Hematopoietic multipotent progenitor cell (in vitro differentiated cells): ENCODE measurements at regions not wholly inside any gene's neighbourhood (a gene's known extent, or its start where the extent isn't known, plus 50 kb on each side); places are given as distances from the start of the nearest gene placed in this dataset.

Experiments used
- DNase-seq, 3 donors: peaks; one replicate each; pipeline ENCODE4 v3.0.0-alpha.2; 2011 to 2015; ENCODE audit warnings: low read depth in 2 of 3, low spot score in 2 of 3

- DNase-seq = no peak
These were observed 166.1 kb downstream of the TNFSF13B start for GRCh38 chr13:108435393-108436149.

- no peak for DNase-seq
These were observed 168.0 kb downstream of the TNFSF13B start for GRCh38 chr13:108437496-108437895.

- no peak for DNase-seq
These were observed 170.0 kb downstream of the TNFSF13B start for GRCh38 chr13:108439556-108439955.

GRCh38 chr13:108444448-108444847 lies 174.9 kb downstream of the TNFSF13B start:
- no peak for DNase-seq

GRCh38 chr13:108448891-108449290 lies 179.4 kb downstream of the TNFSF13B start:
- DNase-seq = no peak

GRCh38 chr13:108451121-108451520 lies 178.3 kb upstream of the MYO16 start:
- no peak for DNase-seq

- no peak for DNase-seq
These were observed 174.1 kb upstream of the MYO16 start for GRCh38 chr13:108455320-108455719.

- DNase-seq = no peak
These were observed 169.4 kb upstream of the MYO16 start for GRCh38 chr13:108460043-108460442.

GRCh38 chr13:108460746-108461145 lies 168.7 kb upstream of the MYO16 start:
- DNase-seq = no peak

- DNase-seq = no peak
These were observed 166.1 kb upstream of the MYO16 start for GRCh38 chr13:108463340-108463739.

- DNase-seq = no peak
These were observed 158.5 kb upstream of the MYO16 start for GRCh38 chr13:108470921-108471320.

GRCh38 chr13:108475181-108475580 lies 154.2 kb upstream of the MYO16 start:
- no peak for DNase-seq

GRCh38 chr13:108477376-108477775 lies 152.0 kb upstream of the MYO16 start:
- no peak for DNase-seq

- no peak for DNase-seq
These were observed 151.2 kb upstream of the MYO16 start for GRCh38 chr13:108478179-108478578.

GRCh38 chr13:108483981-108484380 lies 145.4 kb upstream of the MYO16 start:
- DNase-seq = no peak

- DNase-seq = no peak
These were observed 143.3 kb upstream of the MYO16 start for GRCh38 chr13:108486096-108486495.

GRCh38 chr13:108494991-108495645 lies 134.3 kb upstream of the MYO16 start:
- peak in 2 of 3 donors; percentile 0 to 12 for DNase-seq

- DNase-seq = peak in 2 of 3 donors; percentile 2 to 8
These were observed 133.6 kb upstream of the MYO16 start for GRCh38 chr13:108495646-108496361.

GRCh38 chr13:108496362-108497210 lies 132.8 kb upstream of the MYO16 start:
- peak in 2 of 3 donors; percentile 14 to 30 for DNase-seq

GRCh38 chr13:108500711-108501110 lies 128.7 kb upstream of the MYO16 start:
- no peak for DNase-seq

GRCh38 chr13:108508263-108508662 lies 121.1 kb upstream of the MYO16 start:
- peak in 2 of 3 donors; percentile 24 to 50 for DNase-seq
